HFF-Myc (cell line): ENCODE measurements at regions not wholly inside any gene's neighbourhood (a gene's known extent, or its start where the extent isn't known, plus 50 kb on each side); places are given as distances from the start of the nearest gene placed in this dataset.
"Not testable (repeated sequence)": the region's sequence is repeated elsewhere in the genome, so short reads cannot be mapped to it uniquely, and the experiment has no call there.

ENCODE experiments used
- DNase-seq: peaks from one replicate; pipeline ENCODE4 v3.0.0-alpha.2; 2011; ENCODE audit warnings: low read depth; ENCODE audit errors: extremely low read depth
- H3K4me3 ChIP-seq: replicated peaks from 2 replicates; pipeline ENCODE4 v1.5.1; 2011; ENCODE audit warnings: low read depth, mild to moderate bottlenecking, control low read depth, low read length
- CTCF ChIP-seq: IDR thresholded peaks from 2 replicates; pipeline ENCODE4 v1.5.1; 2012; ENCODE audit warnings: mild to moderate bottlenecking, low read depth, low read length, control low read depth; ENCODE audit errors: missing control alignments

- TF ChIP-seq CTCF: no peak
- H3K4me3 ChIP-seq: no peak overlapping the region
- no peak for DNase-seq
Measured at GRCh38 chr17:53490447-53490968, 332.2 kb upstream of the KIF2B start.

- TF ChIP-seq CTCF: no peak
Measured at GRCh38 chr17:53483704-53484103, 339.0 kb upstream of the KIF2B start.

GRCh38 chr17:53475002-53475401 is 347.7 kb upstream of the KIF2B start:
- TF ChIP-seq CTCF: no peak
- no peak overlapping the region for H3K4me3 ChIP-seq
- DNase-seq: no peak

More at GRCh38 chr17:53483704-53484103, 339.0 kb upstream of the KIF2B start:
- no peak for DNase-seq
- no peak overlapping the region for H3K4me3 ChIP-seq

- no peak for DNase-seq
- H3K4me3 ChIP-seq: no peak overlapping the region
- TF ChIP-seq CTCF: no peak
Measured at GRCh38 chr17:53472586-53472985, 350.1 kb upstream of the KIF2B start.

- H3K4me3 ChIP-seq: no peak overlapping the region
- no peak for TF ChIP-seq CTCF
- DNase-seq: no peak
Measured at GRCh38 chr17:53471514-53471913, 351.2 kb upstream of the KIF2B start.

GRCh38 chr17:53470626-53471025 is 352.1 kb upstream of the KIF2B start:
- no peak overlapping the region for H3K4me3 ChIP-seq
- TF ChIP-seq CTCF: no peak
- no peak for DNase-seq

GRCh38 chr17:53466733-53467132 is 356.0 kb upstream of the KIF2B start:
- H3K4me3 ChIP-seq: no peak overlapping the region
- no peak for DNase-seq
- TF ChIP-seq CTCF: no peak

GRCh38 chr17:53464396-53464795 is 358.3 kb upstream of the KIF2B start:
- not testable (repeated sequence) for DNase-seq, H3K4me3 ChIP-seq
